ENCODE measurements at regions not wholly inside any gene's neighbourhood (a gene's known extent, or its start where the extent isn't known, plus 50 kb on each side); places are given as distances from the start of the nearest gene placed in this dataset.

DNA sequence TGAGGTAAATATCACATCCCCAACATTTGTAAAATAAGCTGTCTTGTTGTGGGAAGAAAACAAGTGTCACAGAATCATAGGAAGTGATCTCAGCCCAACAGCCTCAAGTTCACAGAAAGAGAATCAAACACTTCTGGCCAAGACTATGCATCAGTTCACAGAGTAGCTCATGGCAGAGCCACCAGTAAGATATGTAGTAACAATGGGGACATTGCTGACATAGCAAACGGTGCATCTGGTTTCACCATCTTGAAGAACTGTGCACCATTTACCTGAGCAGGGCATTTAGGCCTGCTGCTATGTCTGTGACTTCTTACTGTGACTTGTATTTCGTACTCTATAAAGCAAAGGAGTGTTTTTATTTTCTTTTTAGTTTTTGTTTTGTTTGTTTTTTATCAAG lies 585.3 kb upstream of the FAT3 start:
- TF ChIP-seq, protein P1, sequence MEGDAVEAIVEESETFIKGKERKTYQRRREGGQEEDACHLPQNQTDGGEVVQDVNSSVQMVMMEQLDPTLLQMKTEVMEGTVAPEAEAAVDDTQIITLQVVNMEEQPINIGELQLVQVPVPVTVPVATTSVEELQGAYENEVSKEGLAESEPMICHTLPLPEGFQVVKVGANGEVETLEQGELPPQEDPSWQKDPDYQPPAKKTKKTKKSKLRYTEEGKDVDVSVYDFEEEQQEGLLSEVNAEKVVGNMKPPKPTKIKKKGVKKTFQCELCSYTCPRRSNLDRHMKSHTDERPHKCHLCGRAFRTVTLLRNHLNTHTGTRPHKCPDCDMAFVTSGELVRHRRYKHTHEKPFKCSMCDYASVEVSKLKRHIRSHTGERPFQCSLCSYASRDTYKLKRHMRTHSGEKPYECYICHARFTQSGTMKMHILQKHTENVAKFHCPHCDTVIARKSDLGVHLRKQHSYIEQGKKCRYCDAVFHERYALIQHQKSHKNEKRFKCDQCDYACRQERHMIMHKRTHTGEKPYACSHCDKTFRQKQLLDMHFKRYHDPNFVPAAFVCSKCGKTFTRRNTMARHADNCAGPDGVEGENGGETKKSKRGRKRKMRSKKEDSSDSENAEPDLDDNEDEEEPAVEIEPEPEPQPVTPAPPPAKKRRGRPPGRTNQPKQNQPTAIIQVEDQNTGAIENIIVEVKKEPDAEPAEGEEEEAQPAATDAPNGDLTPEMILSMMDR (IDR thresholded peaks at IDR 0.05; ENCODE audit: low read depth, low read length), result no peak
- no peak for TF ChIP-seq EZH2phosphoT487 (IDR thresholded peaks at IDR 0.05; ENCODE audit: low read depth)
